Stimulated activated CD8-positive, alpha-beta memory T cell treated with anti-CD3 and anti-CD28 coated beads, Interleukin-2, amount 100 ng/mL, for 48 hours (primary cell): ENCODE measurements at regions not wholly inside any gene's neighbourhood (a gene's known extent, or its start where the extent isn't known, plus 50 kb on each side); places are given as distances from the start of the nearest gene placed in this dataset.

Experiments used
- DNase-seq, 2 donors: peaks; one replicate each; pipeline ENCODE4 v3.0.0-alpha.2; 2020; ENCODE audit warnings: low read depth in 2 of 2

DNA sequence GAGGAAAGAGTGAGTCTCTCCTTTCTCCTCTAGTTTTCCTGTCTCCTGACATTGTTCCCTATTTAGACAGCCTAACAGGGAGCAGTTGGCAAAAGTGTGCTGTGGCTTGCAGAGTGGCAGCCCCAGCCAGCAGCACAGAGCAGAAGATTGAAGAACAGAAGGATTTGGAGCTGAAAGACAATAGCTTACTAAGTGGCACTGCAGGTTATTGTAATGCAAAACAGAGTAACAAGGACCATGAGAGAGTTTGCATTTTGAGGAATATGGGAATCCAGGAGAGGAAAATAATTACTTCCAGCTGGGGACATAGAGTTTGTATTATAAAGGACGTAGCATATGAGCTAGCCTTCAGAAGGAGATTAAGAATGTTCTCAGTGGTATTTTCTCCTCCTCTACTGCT, 342.4 kb downstream of the AKAIN1 start:
- DNase-seq, result no peak

- no peak for DNase-seq
These were observed 345.6 kb downstream of the AKAIN1 start for GRCh38 chr18:4851301-4851976.

DNA sequence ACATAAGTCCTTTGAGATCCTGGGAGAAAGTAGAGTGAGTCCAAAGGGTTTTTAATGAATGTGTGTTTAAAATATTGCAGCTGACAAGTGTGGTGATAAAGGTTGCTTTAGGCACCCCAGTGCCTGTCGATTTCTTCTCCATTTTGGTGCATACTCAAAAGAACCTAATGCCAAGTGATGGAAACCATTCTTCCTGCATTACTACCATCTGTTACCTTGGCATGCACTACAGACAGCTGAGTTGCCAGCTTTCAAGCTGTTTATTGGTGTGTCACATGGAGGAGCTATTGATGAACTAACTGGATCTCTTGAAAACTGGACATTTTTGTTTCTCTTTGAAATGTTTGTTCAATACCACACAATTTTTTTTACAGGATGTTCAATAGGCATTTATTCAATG, 350.0 kb downstream of the AKAIN1 start:
- no peak for DNase-seq

- no peak for DNase-seq
These were observed 352.7 kb downstream of the AKAIN1 start for GRCh38 chr18:4844320-4844719.

DNA sequence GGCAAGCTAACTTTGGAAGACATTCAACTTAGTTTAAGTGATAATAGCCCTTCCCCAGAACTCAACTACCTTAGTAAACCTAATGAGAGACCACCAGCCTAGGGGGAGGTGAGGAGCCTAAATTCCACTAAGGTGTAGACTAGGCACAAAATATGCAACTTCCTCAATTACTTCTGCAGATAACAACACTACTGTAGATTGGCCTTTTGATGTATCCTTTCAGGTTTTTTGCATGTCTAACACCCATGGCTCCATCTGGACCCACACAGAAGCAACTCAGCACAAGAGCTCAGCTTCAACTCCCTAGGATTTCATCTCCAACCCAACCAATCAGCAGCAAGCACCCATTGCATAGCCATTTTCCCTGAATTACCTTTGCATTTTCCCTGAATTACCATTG, 353.3 kb downstream of the AKAIN1 start:
- DNase-seq, result no peak

DNA sequence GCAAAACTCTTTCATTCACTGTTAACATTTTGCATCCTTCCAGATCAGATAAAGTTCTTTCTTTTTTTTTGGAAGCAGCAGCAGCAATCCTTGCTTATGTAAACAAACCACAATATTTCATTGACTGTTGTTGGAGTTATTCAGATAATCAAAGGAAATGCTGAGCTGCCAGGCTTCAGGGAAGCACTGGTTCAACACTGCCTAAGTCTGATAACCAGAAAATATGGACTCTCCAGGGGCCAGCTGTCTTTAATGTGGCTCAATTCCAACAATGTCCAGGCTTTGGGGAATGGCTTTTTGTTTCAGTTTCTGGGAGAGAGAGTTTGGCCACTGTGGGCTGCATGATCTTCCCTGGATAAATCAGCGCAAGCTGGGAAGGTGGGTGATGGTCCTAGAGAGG, 354.3 kb downstream of the AKAIN1 start:
- no peak for DNase-seq

DNA sequence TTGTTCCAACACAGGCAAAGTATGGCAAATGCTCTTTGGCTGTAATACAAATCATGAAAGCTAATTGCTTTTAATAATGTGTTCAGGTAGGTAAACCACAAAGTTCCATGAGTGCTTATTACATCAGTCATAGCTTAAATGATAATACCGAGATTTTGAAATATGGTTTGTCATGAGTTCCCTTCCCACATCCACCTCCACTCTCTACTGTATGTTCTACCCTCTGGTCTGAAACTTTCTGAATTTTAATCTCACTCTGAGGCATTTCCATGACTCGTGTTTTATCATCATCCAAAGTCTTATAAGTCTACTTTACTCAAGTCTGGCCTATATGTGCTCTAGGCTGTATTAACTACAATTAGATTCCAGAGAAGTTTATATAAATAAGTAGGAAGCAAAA, 354.8 kb downstream of the AKAIN1 start:
- DNase-seq, result no peak

GRCh38 chr18:4839639-4840038, 357.4 kb downstream of the AKAIN1 start:
- no peak for DNase-seq

GRCh38 chr18:4836141-4836540, 360.9 kb downstream of the AKAIN1 start:
- no peak for DNase-seq

DNA sequence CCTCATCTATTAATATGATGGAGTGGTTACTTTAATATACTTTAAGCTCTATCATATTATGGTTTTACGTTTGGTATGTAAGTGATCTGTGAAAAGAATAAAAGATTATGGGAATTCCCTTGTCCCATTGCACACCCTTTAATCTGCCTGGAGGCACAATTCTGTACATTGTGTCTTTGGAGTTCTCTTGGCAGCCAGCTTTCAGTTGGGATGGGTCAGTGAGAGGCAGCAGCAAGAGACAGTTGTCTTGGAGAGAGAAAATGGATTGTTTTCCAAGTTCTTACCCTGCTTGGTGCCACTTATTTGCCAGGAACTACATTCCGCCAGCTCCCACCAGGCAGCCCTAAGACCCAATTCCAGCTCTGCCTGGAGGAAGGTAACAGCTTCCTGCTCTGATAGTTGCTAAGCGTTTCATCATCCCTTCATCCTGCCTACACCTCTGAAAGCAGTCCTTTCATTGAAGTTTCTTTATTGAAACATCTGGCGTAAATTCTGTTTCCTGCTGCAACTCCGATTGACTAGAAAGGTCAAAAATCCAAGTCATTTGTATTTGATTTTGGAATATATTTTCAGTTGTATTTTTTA, 365.2 kb downstream of the AKAIN1 start:
- DNase-seq, result no peak

GRCh38 chr18:4831127-4831526, 365.9 kb downstream of the AKAIN1 start:
- no peak for DNase-seq

GRCh38 chr18:4823091-4823490, 368.0 kb upstream of the DLGAP1 start:
- DNase-seq, result no peak

- no peak for DNase-seq
These were observed 366.7 kb upstream of the DLGAP1 start for GRCh38 chr18:4821801-4822200.

DNA sequence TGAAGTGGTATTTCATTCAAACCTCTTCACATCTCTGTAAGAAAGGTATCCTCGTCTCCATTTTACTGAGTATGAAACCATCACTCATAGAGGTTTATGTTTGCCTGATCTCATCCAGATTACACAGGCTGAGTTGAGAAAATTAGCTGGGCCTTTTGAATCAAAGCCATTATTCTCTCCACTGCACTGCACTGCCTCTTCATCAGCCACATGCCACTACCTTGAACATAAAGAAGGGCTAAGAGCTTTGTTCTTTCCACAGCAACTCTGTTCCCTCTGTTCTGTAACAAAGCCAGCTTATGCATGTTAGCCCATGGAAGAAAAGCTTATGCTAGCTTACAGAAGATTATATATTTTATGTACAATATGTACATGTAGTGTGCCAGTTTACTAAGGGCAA, 362.6 kb upstream of the DLGAP1 start:
- no peak for DNase-seq

DNA sequence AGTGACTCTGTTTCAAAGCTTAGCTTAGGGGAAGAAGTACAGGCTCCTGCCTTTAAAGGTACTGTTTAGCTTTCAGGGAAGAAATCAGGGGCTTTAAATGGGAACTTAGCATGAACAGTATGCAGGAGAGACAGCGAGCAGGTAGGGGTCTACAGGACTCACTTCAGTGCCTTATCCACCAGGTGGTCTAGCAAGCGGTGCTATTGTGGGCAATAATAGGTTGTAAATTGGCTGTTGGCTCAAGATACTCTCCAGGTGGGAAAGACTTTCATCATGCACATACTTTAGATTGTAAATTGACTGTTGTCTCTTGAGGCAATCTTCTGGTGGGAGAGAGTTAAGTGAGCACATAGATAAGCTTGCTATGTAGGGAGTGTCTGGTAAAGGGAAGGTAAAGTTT, 358.6 kb upstream of the DLGAP1 start:
- no peak for DNase-seq

DNA sequence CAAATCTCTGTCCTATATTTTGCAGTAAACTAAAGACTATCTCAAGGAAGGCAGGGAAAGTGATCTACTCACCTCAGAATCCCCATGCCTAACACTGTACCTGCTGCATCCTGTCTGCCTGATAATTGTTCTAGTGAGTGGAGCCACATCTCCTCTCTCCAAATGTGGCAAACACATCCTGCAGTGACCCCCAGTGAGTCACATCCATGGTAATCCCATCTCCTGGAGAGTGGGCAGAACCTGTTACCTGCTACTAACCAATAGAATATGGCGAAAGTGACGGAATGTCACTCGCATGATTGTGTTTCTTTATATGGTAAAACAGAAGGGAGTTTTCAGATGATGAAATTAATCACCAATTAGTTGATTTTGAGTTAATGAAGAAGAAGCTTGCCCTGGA, 353.8 kb upstream of the DLGAP1 start:
- no peak for DNase-seq

DNA sequence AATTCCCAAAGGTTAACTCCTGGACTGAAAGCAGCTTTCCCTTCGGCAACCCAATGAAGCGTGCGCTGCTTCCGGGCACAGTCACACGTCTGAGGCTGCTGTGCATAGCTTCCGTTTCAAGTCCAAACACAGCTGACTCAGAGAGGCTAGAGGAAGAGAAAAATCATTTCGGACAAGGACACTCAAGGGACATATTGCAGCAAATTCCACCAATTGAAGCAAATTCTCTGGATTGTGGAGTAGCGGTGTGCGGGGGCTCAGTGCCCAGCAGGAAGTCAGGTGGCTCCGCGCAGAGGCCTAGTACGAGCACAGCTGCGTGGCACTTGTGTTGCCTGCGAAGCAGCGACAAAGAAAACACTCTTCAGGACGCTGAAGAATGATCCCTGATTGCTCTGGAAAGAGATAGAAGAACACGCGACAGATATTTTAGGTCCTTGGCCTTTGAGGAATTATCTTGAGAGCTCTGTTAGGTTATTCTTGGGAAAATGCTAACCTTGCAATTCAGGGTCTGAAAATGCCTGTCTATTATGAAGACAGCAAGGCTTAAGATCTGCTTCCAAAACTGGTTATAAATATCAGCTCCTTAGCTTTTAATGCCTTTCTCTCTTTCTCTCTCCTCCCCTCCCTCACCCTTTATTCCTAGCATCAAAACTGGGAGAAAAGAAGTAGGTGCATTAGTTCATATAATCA, 352.6 kb upstream of the DLGAP1 start:
- no peak for DNase-seq

DNA sequence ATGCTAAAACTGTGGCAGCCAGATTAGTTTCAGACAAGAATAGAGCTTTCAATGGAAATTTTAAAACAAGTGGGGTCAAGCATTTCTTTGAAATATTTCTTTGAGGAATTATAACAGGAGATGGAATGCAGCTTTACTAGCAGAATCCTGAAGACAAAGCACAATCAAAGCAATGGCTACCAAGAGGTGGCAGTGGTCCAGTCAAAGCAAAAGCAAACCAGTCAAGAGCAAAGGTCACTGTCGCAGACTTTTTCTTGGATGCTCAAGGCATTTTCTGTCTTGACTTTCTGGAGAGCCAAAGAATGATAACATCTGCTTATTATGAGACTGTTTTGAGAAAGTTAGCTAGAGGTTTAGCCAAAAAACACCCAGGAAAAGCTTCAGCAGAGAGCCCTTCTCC, 351.2 kb upstream of the DLGAP1 start:
- no peak for DNase-seq

GRCh38 chr18:4802296-4802695, 347.2 kb upstream of the DLGAP1 start:
- no peak for DNase-seq

- DNase-seq, result no peak
These were observed 346.0 kb upstream of the DLGAP1 start for GRCh38 chr18:4801151-4801550.

- no peak for DNase-seq
These were observed 342.0 kb upstream of the DLGAP1 start for GRCh38 chr18:4797002-4797685.

DNA sequence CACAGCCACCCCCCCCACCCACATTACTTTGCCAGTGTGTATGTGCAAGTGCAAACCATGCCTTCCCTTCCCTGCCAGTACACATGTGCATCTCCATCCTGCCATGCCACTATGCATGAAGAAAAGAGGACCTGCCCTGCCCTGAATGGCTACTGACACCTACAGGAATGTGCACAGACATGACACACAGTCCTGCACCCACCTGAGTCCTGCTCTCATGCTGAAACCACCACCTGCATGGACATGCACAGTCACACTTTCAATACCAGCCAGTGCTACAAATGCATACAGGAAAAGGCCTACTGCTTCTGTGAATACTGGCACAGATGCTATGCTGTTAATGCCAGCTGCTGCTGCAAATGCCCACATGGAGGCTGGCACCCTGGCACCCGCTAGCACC, 334.4 kb upstream of the DLGAP1 start:
- DNase-seq, result no peak

DNA sequence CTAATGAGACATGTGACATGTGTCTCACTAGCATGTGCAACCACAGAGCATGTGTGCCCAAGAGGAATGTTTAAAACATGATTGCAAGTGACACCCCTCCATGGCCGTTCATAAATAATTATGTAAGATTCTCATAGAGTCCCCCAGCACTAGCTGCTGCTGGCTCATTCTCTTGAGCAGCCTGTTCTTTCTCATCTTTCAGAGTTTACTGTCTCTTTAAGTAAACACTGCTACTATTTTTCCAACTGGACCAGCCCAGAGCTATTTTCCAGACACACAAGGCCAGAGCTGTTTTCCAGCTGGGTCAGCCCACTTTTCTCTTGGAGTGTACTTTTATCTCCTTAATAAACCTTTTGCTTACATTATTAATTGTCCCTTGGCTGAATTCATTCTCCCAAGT, 326.8 kb upstream of the DLGAP1 start:
- DNase-seq, result no peak
